ENCODE measurements at regions not wholly inside any gene's neighbourhood (a gene's known extent, or its start where the extent isn't known, plus 50 kb on each side); places are given as distances from the start of the nearest gene placed in this dataset.

DNA sequence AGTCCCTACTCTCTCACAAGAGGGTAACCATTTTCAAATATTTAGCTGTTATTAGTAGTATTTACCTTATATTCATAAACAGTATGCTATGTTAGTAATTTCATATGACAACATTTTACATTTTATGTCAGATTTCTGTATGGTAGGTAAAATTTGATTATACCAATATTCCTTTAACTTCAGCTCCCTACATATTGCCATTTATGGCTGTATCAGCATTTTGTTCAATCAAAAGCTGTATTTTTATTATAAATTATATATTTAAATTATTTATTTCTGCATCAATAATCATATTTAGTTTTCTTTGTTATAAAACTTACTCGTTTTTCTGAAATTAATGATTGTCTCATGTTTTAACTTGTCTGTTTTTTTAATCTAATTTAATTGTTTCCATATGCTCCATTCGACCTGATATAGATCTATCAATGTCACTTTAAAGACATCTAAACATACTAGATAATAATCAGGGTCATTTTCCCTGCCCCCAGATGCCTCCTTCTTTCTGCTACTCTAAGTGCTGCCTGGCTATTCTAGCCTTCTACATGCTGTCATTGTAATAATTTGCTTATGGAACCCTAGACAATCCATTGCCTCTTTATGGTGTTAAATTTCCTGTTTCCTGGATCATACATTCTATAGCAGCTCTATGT lies 1976.7 kb upstream of the ADGRL3 start:
- no peak for DNase-seq (ENCODE audit: low read depth)

DNA sequence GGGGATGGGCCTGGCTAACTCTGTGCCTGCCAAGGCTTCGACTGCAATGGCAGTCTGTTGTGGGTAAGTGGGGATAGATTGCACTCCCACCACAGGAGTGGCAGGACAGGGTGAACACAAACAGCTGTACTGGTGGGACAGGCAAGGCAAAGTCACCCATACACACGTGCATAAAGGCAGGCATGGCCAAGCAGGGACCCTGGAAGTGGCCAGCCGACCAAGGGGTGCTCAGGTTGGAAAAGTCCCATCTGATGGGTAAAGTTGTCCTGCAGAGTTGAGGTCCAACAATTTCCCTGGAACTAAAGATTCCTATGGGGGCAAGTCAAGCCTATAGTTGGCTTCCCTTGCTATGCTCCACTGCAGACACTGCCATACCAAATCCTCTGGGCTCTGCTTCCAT lies 1961.9 kb upstream of the ADGRL3 start:
- no peak for DNase-seq (ENCODE audit: low read depth)

- DNase-seq (ENCODE audit: low read depth) = no peak
Measured at GRCh38 chr4:59240011-59240410, 1960.1 kb upstream of the ADGRL3 start.

- DNase-seq (ENCODE audit: low read depth) = no peak
Measured at GRCh38 chr4:59243038-59243437, 1957.1 kb upstream of the ADGRL3 start.

DNA sequence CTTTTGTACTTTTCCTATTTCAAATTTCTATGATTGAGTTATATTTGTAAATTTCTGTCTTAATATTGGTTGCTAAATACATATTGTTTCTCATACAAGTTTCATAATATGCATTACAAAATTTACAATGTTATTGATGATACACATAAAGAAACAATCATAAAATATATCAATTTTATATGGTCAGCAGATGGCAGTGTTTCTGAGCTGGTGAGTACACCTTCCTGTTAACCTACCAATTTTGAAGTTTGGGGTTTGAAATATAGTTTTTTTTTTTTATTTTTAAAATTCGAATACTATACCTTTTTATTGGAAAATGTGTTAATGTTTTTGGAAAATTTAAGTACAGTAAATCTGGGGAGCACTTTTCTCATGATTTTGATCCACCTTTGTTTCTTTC lies 1953.1 kb upstream of the ADGRL3 start:
- DNase-seq (ENCODE audit: low read depth) = no peak

- no peak for DNase-seq (ENCODE audit: low read depth)
Measured at GRCh38 chr4:59248313-59248712, 1951.8 kb upstream of the ADGRL3 start.

- DNase-seq (ENCODE audit: low read depth) = no peak
Measured at GRCh38 chr4:59249110-59249509, 1951.0 kb upstream of the ADGRL3 start.

- no peak for DNase-seq (ENCODE audit: low read depth)
Measured at GRCh38 chr4:59258002-59258401, 1942.1 kb upstream of the ADGRL3 start.

GRCh38 chr4:59307609-59308008 lies 1892.5 kb upstream of the ADGRL3 start:
- DNase-seq (ENCODE audit: low read depth) = no peak

GRCh38 chr4:59314637-59315036 lies 1885.5 kb upstream of the ADGRL3 start:
- no peak for DNase-seq (ENCODE audit: low read depth)

- peak; percentile 5 for DNase-seq (ENCODE audit: low read depth)
Measured at GRCh38 chr4:59339631-59340030, 1860.5 kb upstream of the ADGRL3 start.

- DNase-seq (ENCODE audit: low read depth) = no peak
Measured at GRCh38 chr4:59341506-59341905, 1858.6 kb upstream of the ADGRL3 start.

GRCh38 chr4:59348949-59349348 lies 1851.2 kb upstream of the ADGRL3 start:
- DNase-seq (ENCODE audit: low read depth) = no peak

DNA sequence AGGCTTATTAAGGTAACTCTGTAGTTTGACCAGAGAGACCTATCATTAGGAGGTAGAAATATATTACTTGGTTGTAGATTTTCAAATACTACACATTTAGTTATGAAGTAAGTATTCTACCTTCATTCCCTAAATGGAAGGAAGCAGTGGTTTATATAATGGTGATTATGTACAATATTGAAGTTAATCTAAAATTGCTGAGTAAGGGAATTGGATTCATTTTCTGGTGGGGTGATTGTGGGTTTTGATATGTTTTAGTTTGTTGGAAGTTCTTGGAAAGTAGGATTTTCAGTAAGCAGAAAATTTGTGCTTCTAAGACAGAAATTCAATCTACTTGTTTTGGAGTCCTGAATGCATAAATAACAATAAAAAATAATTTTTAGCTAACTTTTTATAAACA lies 1830.9 kb upstream of the ADGRL3 start:
- DNase-seq (ENCODE audit: low read depth) = no peak

DNA sequence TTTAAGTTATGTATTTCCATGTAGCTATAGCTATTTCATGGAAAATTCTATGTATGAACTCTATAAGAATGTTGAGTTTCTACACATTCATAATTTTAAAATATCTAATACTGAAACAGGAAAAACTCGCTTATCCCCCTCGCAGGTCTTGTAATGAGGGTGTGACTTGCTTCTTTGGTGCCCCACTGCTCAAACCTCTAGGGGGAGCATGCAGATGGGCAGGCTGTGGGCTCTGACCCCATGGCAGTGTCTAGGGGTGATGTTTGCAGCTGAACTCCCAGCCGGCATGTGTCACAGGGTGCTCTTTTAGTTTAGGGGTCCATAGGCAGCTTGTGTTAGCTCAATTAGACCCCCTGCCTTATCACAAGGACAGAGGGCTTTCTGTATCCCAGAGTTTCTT lies 1825.7 kb upstream of the ADGRL3 start:
- no peak for DNase-seq (ENCODE audit: low read depth)

GRCh38 chr4:59380841-59381366 lies 1819.2 kb upstream of the ADGRL3 start:
- no peak for DNase-seq (ENCODE audit: low read depth)

DNA sequence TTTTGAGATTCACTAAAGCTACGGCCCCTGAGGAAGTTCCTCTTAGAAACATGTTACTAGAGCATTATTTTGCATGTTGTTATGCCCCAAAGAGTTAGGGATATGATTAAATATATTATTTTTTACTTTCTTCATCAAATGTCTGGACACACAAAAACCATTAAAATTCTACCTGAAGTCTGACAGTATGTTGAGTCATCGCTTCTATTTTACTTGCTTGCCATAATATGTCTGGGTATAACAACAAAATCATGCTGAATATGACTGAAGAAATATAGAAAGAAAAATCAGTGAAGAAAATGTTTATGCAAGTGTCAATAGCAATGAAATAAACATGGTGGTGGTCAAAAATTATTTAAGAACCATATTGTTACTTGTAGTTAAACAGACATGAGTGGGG lies 1818.5 kb upstream of the ADGRL3 start:
- DNase-seq (ENCODE audit: low read depth) = no peak

- no peak for DNase-seq (ENCODE audit: low read depth)
Measured at GRCh38 chr4:59387759-59388758, 1812.1 kb upstream of the ADGRL3 start.

DNA sequence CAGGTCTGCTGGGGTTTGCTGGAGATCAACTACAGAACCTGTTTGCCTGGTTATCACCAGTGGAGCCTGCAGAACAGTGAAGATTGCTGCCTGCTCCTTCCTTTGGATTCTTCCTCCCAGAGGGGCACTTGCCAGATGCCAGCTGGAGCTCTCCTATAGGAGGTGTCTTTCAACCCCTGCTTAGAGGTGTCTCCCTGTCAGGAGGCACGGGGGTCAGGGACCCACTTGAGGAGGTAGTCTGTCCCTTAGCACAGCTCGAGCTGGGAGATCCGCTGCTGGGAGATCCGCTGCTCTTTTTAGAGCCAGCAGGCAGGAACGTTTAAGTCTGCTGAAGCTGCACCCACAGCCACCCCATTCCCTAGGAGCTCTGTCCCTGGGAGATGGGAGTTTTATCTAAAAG lies 1806.3 kb upstream of the ADGRL3 start:
- no peak for DNase-seq (ENCODE audit: low read depth)

DNA sequence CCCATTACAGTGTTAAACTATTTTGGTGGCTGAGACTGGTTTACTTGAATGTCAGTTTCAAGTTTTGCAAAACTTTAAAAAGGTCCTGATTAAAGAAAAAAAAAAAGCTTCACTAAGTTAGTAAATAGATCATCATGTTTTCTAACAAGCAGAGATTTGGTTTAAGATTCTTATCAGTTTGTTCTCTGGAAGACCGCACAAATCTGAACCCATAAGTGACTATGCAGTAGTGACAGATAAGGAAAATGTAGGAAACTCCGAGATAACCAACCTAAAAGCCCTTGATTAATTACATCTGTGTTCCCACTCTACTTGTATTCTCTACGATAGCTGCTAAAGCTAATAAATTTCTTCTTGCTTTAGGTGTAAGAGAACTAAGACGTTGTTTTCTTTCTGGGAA lies 1799.8 kb upstream of the ADGRL3 start:
- no peak for DNase-seq (ENCODE audit: low read depth)

DNA sequence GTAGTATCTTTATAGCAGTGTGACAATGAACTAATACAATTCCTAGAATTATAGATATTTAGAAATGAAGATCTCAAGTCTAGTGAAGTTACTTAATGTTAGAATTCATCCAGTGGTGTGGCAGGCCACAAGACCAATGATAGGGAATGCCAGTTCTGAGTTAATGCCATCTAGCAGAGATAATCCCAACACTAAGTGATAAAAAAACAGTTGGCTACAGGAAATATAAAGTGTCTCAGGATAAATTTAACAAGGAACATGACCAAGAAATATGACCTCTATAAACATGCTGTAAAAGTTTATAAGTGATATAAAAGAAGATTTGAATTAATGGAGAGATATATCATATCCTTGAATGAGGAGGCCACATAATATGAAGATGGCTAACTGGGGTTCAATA lies 1790.5 kb upstream of the ADGRL3 start:
- no peak for DNase-seq (ENCODE audit: low read depth)

GRCh38 chr4:59412739-59413138 lies 1787.4 kb upstream of the ADGRL3 start:
- peak; percentile 23 for DNase-seq (ENCODE audit: low read depth)

DNA sequence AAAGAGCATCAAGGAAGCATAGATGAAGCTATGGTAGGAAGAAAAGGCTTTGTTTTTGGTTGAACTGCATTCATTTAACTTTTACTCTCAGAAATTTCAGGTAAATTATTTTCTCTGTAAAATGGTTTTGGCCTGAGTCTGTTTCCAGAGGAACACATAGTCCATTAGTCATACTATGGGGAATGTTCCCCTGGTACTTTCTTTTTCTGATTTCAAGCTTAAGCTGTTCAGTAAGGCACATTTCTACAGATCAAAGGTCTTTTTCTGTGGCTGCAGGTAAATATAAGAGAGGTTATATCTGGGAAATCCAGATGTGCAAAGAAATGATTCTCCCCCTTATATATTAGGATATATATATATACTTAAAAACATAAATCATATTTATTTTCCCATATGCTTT lies 1744.4 kb upstream of the ADGRL3 start:
- DNase-seq (ENCODE audit: low read depth) = no peak
